IgD-negative memory B cell (primary cell): ENCODE measurements at regions not wholly inside any gene's neighbourhood (a gene's known extent, or its start where the extent isn't known, plus 50 kb on each side); places are given as distances from the start of the nearest gene placed in this dataset.
"Not testable (repeated sequence)": the region's sequence is repeated elsewhere in the genome, so short reads cannot be mapped to it uniquely, and the experiment has no call there.

Experiments used
- H3K27ac Mint-ChIP-seq, 3 donors: one replicate each; pipeline ENCODE4 v1.8.0; 2020 to 2022; ENCODE audit warnings: mild to moderate bottlenecking in 3 of 3, mixed read lengths in 3 of 3, moderate library complexity in 1 of 3
- H3K27me3 Mint-ChIP-seq: one replicate; pipeline ENCODE4 v1.8.0; 2021; ENCODE audit warnings: mixed read lengths
- H3K36me3 Mint-ChIP-seq: one replicate; pipeline ENCODE4 v1.8.0; 2020; ENCODE audit warnings: mild to moderate bottlenecking, mixed read lengths
- H3K4me1 Mint-ChIP-seq, 3 donors: one replicate each; pipeline ENCODE4 v1.8.0; 2020 to 2022; ENCODE audit warnings: mixed read lengths in 3 of 3, mild to moderate bottlenecking in 1 of 3
- H3K4me3 Mint-ChIP-seq, 4 donors: one replicate each; pipeline ENCODE4 v1.8.0; 2020 to 2022; ENCODE audit warnings: mild to moderate bottlenecking in 4 of 4, mixed read lengths in 4 of 4, moderate library complexity in 3 of 4
- H3K9me3 Mint-ChIP-seq, 3 donors: one replicate each; pipeline ENCODE4 v1.8.0; 2020 to 2021; ENCODE audit warnings: mixed read lengths in 3 of 3, mild to moderate bottlenecking in 1 of 3

DNA sequence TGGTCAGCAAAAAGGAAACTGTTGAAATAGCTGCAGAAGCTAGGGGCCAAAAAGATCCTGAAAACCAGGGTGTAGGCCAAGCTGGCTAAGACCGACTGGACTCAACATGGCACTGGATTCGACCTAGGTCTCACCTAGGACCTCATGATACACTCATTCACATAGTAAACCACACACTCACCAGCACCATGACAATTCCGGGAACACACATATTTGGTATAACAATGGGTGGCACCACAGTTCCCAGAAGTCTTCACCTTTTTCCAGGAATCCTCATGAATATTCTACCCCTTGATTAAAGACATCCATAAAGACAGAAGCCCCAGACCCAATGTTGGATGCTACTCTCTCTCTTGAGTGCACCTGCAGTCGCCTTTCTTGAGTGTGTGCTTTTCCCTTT, 460.1 kb downstream of the TMEM114 start:
- H3K27me3 Mint-ChIP-seq = no peaks in the 10 kb centered on the region
- H3K4me3 Mint-ChIP-seq = peak overlapping the region in 1 of 4 donors; percentile 19
- H3K4me1 Mint-ChIP-seq = no peaks in the 10 kb centered on the region
- H3K9me3 Mint-ChIP-seq = peaks cover 2 to 6% (median 6%) of the 10 kb centered on the region in 3 donors
- H3K36me3 Mint-ChIP-seq = no peaks in the 10 kb centered on the region
- no peak overlapping the region for H3K27ac Mint-ChIP-seq

DNA sequence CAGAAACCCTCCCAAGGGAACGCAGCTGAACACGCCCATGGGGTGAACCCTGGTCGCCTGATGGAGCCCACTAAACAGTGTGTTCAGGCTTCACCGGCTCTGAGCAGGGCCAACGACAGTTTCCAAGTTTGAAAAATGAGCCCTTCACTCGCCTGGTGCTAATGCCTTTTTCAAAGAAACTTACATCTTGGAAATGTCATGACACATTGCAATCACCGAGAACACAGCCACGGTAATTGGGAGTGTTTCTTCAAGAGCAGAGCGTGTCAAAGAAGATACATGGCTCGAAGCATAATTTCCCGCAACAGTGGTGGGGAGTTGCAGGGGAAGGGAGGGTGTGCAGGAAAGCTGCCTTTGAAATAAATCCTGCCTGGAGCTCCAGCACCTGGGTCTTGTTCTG, 463.2 kb downstream of the TMEM114 start:
- no peak overlapping the region for H3K27ac Mint-ChIP-seq
- H3K36me3 Mint-ChIP-seq = no peaks in the 10 kb centered on the region
- H3K4me3 Mint-ChIP-seq = no peak overlapping the region
- no peaks in the 10 kb centered on the region for H3K4me1 Mint-ChIP-seq
- no peaks in the 10 kb centered on the region for H3K27me3 Mint-ChIP-seq
- peaks cover 0 to 5% (median 2%) of the 10 kb centered on the region in 3 donors for H3K9me3 Mint-ChIP-seq

GRCh38 chr16:8126313-8126712, 464.0 kb downstream of the TMEM114 start:
- peaks cover 0 to 5% (median 2%) of the 10 kb centered on the region in 3 donors for H3K9me3 Mint-ChIP-seq
- H3K27me3 Mint-ChIP-seq = no peaks in the 10 kb centered on the region
- no peaks in the 10 kb centered on the region for H3K36me3 Mint-ChIP-seq
- no peak overlapping the region for H3K27ac Mint-ChIP-seq
- H3K4me3 Mint-ChIP-seq = no peak overlapping the region
- no peaks in the 10 kb centered on the region for H3K4me1 Mint-ChIP-seq

GRCh38 chr16:8120001-8120400, 470.3 kb downstream of the TMEM114 start:
- Mint-ChIP-seq H3K4me3 (no peak overlapping the region), H3K36me3 (peaks cover 1% of the 10 kb centered on the region), H3K27me3 (no peaks in the 10 kb centered on the region), H3K9me3 (peaks cover 1 to 4% (median 2%) of the 10 kb centered on the region in 3 donors), H3K27ac (no peak overlapping the region), H3K4me1 (no peaks in the 10 kb centered on the region)

DNA sequence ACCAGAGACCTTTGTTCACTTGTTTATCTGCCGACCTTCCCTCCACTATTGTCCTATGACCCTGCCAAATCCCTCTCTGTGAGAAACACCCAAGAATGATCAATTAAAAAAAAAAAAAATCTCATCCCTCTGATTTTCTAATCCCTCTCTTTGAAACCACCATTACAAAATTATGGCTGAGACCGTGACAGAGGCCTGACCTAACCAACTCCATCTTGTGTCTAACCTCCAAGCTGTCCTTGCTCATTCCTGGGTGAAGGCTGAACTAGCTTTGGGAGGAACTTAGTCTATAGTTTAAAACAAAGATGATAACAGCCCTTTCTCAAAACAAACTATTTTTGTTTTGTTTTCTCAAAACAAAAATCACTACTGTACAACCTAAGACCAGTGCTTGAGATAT, 474.5 kb downstream of the TMEM114 start:
- H3K27me3 Mint-ChIP-seq = no peaks in the 10 kb centered on the region
- no peak overlapping the region for H3K4me3 Mint-ChIP-seq

DNA sequence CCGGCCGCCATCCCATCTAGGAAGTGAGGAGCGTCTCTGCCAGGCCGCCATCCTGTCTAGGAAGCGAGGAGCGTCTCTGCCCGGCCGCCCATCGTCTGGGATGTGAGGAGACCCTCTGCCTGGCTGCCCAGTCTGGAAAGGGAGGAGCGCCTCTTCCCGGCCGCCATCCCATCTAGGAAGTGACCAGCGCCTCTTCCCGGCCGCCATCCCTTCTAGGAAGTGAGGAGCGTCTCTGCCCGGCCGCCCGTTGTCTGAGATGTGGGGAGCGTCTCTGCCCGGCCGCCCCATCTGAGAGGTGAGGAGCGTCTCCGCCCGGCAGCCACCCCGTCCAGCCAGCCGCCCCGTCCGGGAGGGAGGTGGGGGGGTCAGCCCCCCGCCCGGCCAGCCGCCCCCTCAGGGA, 475.4 kb downstream of the TMEM114 start:
- not testable (repeated sequence) for H3K27ac Mint-ChIP-seq, H3K36me3 Mint-ChIP-seq, H3K4me3 Mint-ChIP-seq, H3K4me1 Mint-ChIP-seq, H3K27me3 Mint-ChIP-seq
- peaks cover 4 to 21% (median 6%) of the 10 kb centered on the region in 3 donors for H3K9me3 Mint-ChIP-seq

More for the DNA sequence above, 474.5 kb downstream of the TMEM114 start:
- Mint-ChIP-seq H3K27ac (no peak overlapping the region), H3K4me1 (peaks cover 0 to 3% (median 0%) of the 10 kb centered on the region in 3 donors), H3K9me3 (peaks cover 4 to 16% (median 4%) of the 10 kb centered on the region in 3 donors), H3K36me3 (peaks cover 5% of the 10 kb centered on the region)

DNA sequence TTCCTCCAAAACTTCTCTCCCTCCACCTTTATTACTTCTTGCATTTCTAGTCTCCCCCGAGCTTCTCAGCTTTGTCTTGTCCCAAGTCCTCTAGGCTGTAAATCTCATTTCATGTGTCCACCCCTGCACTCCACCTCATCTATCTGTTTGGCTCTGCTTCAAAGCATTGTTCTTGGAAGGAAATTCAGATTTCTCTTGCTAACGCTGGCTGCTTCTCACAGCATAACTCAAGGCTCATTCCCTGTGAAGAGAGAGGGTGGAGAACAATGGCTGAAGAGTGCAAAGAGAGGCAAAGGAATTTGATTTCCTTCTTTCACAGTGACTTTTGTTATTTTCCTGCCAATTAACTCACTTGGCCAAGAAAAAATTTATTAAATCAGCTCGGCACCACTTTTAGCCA, 476.5 kb downstream of the TMEM114 start:
- H3K4me3 Mint-ChIP-seq = no peak overlapping the region
- peaks cover 6 to 26% (median 7%) of the 10 kb centered on the region in 3 donors for H3K9me3 Mint-ChIP-seq
- no peaks in the 10 kb centered on the region for H3K27me3 Mint-ChIP-seq
- H3K27ac Mint-ChIP-seq = no peak overlapping the region
- H3K36me3 Mint-ChIP-seq = peaks cover 5% of the 10 kb centered on the region
- H3K4me1 Mint-ChIP-seq = peaks cover 0 to 3% (median 0%) of the 10 kb centered on the region in 3 donors

DNA sequence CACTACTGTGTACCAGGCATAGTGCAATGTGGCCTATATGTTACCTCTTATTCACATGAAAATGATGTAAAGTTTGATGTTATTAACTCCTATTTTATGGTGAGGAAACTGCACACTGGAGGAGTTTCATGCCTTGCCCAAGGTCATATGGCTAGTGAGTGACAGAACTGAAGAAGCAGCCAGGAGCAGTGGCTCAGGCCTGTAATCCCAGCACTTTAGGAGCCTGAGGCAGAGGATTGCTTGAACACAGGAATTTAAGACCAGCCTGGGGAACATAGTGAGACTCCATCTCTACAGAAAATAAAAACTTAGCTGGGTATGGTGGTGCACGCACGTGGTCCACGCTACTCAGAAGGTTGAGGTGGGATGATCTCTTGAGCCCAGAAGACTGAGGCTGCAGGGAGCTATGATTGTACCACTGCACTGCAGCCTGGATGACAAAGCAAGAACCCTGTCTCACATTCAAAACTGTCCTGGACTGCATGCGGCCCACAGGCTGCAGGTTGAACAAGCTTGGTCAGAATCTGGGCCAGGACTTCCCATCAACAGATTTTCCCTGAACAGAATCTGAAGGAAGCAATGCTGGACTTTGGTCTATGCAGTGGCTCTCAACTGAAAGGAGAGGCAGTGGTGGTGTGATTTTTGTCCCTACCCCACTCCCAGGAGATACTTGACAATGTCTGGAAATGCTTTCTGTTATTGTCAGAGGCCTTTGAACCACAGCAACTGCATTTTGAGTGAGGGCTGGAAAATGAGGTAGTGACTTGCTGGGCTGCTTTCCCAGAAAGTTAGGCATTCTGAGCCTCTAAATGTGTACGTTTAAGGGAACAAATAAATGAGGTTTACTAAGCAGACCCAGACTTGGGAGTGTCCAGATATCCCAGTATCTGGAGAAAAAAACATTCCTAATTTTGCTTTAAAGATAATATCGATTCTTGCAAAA, 479.5 kb downstream of the TMEM114 start:
- H3K4me3 Mint-ChIP-seq = no peak overlapping the region
- H3K36me3 Mint-ChIP-seq = peaks cover 6% of the 10 kb centered on the region
- H3K9me3 Mint-ChIP-seq = peaks cover 6 to 35% (median 7%) of the 10 kb centered on the region in 3 donors
- H3K27me3 Mint-ChIP-seq = no peaks in the 10 kb centered on the region
- H3K27ac Mint-ChIP-seq = no peak overlapping the region
- H3K4me1 Mint-ChIP-seq = peaks cover 0 to 5% (median 2%) of the 10 kb centered on the region in 3 donors

GRCh38 chr16:8109510-8110369, 480.6 kb downstream of the TMEM114 start:
- Mint-ChIP-seq H3K9me3 (peaks cover 6 to 32% (median 7%) of the 10 kb centered on the region in 3 donors), H3K27ac (no peak overlapping the region)

GRCh38 chr16:8108991-8109509, 481.3 kb downstream of the TMEM114 start:
- Mint-ChIP-seq H3K4me1 (peaks cover 0 to 5% (median 2%) of the 10 kb centered on the region in 3 donors), H3K27me3 (no peaks in the 10 kb centered on the region), H3K27ac (no peak overlapping the region), H3K4me3 (no peak overlapping the region), H3K36me3 (peaks cover 6% of the 10 kb centered on the region), H3K9me3 (peaks cover 7 to 32% (median 7%) of the 10 kb centered on the region in 3 donors)

More at GRCh38 chr16:8109510-8110369, 480.6 kb downstream of the TMEM114 start:
- H3K27me3 Mint-ChIP-seq = no peaks in the 10 kb centered on the region
- H3K4me1 Mint-ChIP-seq = peaks cover 0 to 5% (median 2%) of the 10 kb centered on the region in 3 donors
- peaks cover 6% of the 10 kb centered on the region for H3K36me3 Mint-ChIP-seq
- no peak overlapping the region for H3K4me3 Mint-ChIP-seq

- Mint-ChIP-seq H3K27ac (peak overlapping the region in 1 of 3 donors; percentile 48), H3K9me3 (peaks cover 2 to 20% (median 3%) of the 10 kb centered on the region in 3 donors), H3K4me1 (peaks cover 0 to 2% (median 2%) of the 10 kb centered on the region in 3 donors), H3K27me3 (no peaks in the 10 kb centered on the region), H3K36me3 (peaks cover 4% of the 10 kb centered on the region), H3K4me3 (no peak overlapping the region)
Observed at GRCh38 chr16:8107296-8107695, 483.0 kb downstream of the TMEM114 start.

- Mint-ChIP-seq H3K9me3 (peaks cover 0 to 10% (median 4%) of the 10 kb centered on the region in 3 donors), H3K36me3 (peaks cover 4% of the 10 kb centered on the region), H3K27me3 (no peaks in the 10 kb centered on the region), H3K27ac (no peak overlapping the region), H3K4me3 (no peak overlapping the region), H3K4me1 (peaks cover 0 to 4% (median 2%) of the 10 kb centered on the region in 3 donors)
Observed at GRCh38 chr16:8103649-8104289, 486.5 kb downstream of the TMEM114 start.

DNA sequence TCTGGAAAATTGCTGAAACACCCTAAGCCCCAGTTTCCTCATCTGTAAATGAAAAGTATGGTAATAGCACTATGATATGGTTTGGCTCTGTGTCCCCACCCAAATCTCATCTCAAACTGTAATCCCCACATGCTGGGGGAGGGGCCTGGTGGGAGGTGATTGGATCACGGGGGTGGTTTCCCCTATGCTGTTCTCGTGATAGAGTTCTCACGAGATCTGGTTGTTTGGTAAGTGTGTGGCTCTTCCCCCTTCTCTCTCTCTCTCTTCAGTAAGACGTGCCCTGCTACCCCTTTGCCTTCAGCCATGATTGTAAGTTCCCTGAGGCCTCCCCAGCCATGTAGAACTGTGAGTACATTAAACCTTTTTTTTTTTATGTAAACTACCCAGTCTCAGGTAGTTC, 490.7 kb downstream of the TMEM114 start:
- peaks cover 5% of the 10 kb centered on the region for H3K36me3 Mint-ChIP-seq
- H3K27ac Mint-ChIP-seq = no peak overlapping the region
- no peak overlapping the region for H3K4me3 Mint-ChIP-seq
- peaks cover 0 to 5% (median 5%) of the 10 kb centered on the region in 3 donors for H3K9me3 Mint-ChIP-seq
- H3K27me3 Mint-ChIP-seq = no peaks in the 10 kb centered on the region
- H3K4me1 Mint-ChIP-seq = peaks cover 0 to 2% (median 0%) of the 10 kb centered on the region in 3 donors

DNA sequence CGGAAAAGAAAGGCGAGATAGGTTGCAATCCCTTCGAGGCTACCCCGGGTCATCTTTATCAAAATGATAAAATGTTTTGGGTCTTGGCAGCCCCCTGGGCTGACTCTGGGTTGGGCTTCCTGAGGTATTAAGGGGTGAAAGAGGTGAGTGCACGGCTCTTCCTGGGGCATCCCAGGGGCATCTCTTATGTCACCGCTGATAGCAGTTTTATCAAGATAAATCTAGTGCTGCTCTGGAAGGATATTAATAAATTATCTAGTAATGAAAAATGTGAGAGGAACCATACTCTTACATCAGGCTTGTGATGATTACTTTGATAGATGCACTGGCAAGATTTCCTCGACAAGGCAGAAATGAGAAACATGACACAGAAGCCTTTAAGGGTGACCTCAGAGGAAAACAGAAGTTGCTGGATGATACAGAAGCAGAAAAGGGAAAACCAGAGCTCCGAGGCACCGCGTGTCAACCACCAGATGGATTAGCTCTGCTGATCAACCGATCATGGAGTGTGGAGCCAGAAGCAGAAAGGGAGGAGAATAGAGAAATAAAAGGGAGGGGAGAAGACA, 491.3 kb downstream of the TMEM114 start:
- Mint-ChIP-seq H3K27me3 (no peaks in the 10 kb centered on the region), H3K36me3 (peaks cover 5% of the 10 kb centered on the region), H3K4me1 (peaks cover 0 to 2% (median 0%) of the 10 kb centered on the region in 3 donors), H3K4me3 (no peak overlapping the region), H3K9me3 (peaks cover 0 to 6% (median 5%) of the 10 kb centered on the region in 3 donors), H3K27ac (no peak overlapping the region)
